Neuronal stem cell (in vitro differentiated cells): ENCODE measurements at regions not wholly inside any gene's neighbourhood (a gene's known extent, or its start where the extent isn't known, plus 50 kb on each side); places are given as distances from the start of the nearest gene placed in this dataset.
A peak's percentile ranks its signal among the peaks of the same experiment; 100 is the strongest.

Experiments used
- DNase-seq: peaks from one replicate; pipeline ENCODE4 v3.0.0-alpha.2; 2013; ENCODE audit warnings: low spot score
- H2AFZ ChIP-seq: one replicate; pipeline ENCODE4 v1.6.1; 2013; ENCODE audit warnings: mild to moderate bottlenecking, low read length, inconsistent platforms
- H2AK5ac ChIP-seq: 2 replicates; pipeline ENCODE4 v1.6.1; 2013; ENCODE audit warnings: low read depth, mild to moderate bottlenecking, inconsistent platforms, low read length, moderate library complexity, mixed read lengths
- H2BK120ac ChIP-seq: 2 replicates; pipeline ENCODE4 v1.6.1; 2013; ENCODE audit warnings: low read depth, mild to moderate bottlenecking, inconsistent platforms, low read length, moderate library complexity, mixed read lengths
- H2BK12ac ChIP-seq: one replicate; pipeline ENCODE4 v1.6.1; 2013; ENCODE audit warnings: low read length, inconsistent platforms
- H2BK15ac ChIP-seq: 2 replicates; pipeline ENCODE4 v1.6.1; 2013; ENCODE audit warnings: mild to moderate bottlenecking, low read length, inconsistent platforms, mixed read lengths
- H2BK5ac ChIP-seq: one replicate; pipeline ENCODE4 v1.6.1; 2013; ENCODE audit warnings: inconsistent platforms, mild to moderate bottlenecking, low read length, moderate library complexity
- H3K14ac ChIP-seq: one replicate; pipeline ENCODE4 v1.6.1; 2013; ENCODE audit warnings: low read length, inconsistent platforms
- H3K18ac ChIP-seq: 2 replicates; pipeline ENCODE4 v1.6.1; 2013; ENCODE audit warnings: low read length, inconsistent platforms
- H3K23ac ChIP-seq: 2 replicates; pipeline ENCODE4 v1.6.1; 2013; ENCODE audit warnings: low read depth, mild to moderate bottlenecking, mixed read lengths, low read length, inconsistent platforms; ENCODE audit not compliant: poor library complexity
- H3K27ac ChIP-seq: replicated peaks from 3 replicates; pipeline ENCODE4 v1.5.1; 2013; ENCODE audit warnings: low read length, inconsistent platforms
- H3K27me3 ChIP-seq, 3 experiments: 2 replicates each; pipeline ENCODE4 v1.6.1; 2013; ENCODE audit warnings: low read length in 3 of 3, mild to moderate bottlenecking in 2 of 3, inconsistent platforms in 1 of 3, low read depth in 1 of 3, mixed read lengths in 1 of 3, moderate library complexity in 1 of 3; ENCODE audit not compliant: control insufficient read depth in 3 of 3, insufficient read depth in 3 of 3
- H3K36me3 ChIP-seq, 2 donors: replicated peaks in 1 of 2; 2 replicates each; pipeline ENCODE4 v1.6.1; 2013; ENCODE audit warnings: low read length in 2 of 2; ENCODE audit not compliant: control insufficient read depth in 2 of 2, insufficient read depth in 2 of 2
- H3K4ac ChIP-seq: 2 replicates; pipeline ENCODE4 v1.6.1; 2013; ENCODE audit warnings: inconsistent platforms, mild to moderate bottlenecking, low read length, moderate library complexity
- H3K4me1 ChIP-seq, 2 donors: 1 replicate in 1 of 2; 2 replicates in 1 of 2; pipeline ENCODE4 v1.6.1; 2013; ENCODE audit warnings: low read length in 2 of 2, low read depth in 1 of 2; ENCODE audit not compliant: control insufficient read depth in 2 of 2, insufficient read depth in 1 of 2
- H3K4me2 ChIP-seq: one replicate; pipeline ENCODE4 v1.6.1; 2013; ENCODE audit warnings: mild to moderate bottlenecking, low read length, inconsistent platforms; ENCODE audit not compliant: insufficient read depth, poor library complexity, severe bottlenecking
- H3K4me3 ChIP-seq, 2 donors: 2 replicates each; pipeline ENCODE4 v1.5.1; 2013; ENCODE audit warnings: low read length in 2 of 2, mild to moderate bottlenecking in 2 of 2, inconsistent platforms in 1 of 2, moderate library complexity in 1 of 2
- H3K79me1 ChIP-seq: one replicate; pipeline ENCODE4 v1.6.1; 2013; ENCODE audit warnings: low read depth, mild to moderate bottlenecking, inconsistent platforms, low read length, moderate library complexity
- H3K9ac ChIP-seq: one replicate; pipeline ENCODE4 v1.6.1; 2013; ENCODE audit warnings: mild to moderate bottlenecking, low read depth, low read length, inconsistent platforms; ENCODE audit not compliant: poor library complexity
- H3K9me3 ChIP-seq, 2 donors: replicated peaks in 1 of 2; 2 replicates each; pipeline versions ENCODE3 to v1.6.1; 2013; ENCODE audit warnings: low read length in 2 of 2, mild to moderate bottlenecking in 2 of 2, inconsistent platforms in 1 of 2, low read depth in 1 of 2, mixed read lengths in 1 of 2, moderate library complexity in 1 of 2; ENCODE audit not compliant: control insufficient read depth in 2 of 2, insufficient read depth in 1 of 2
- H4K8ac ChIP-seq: one replicate; pipeline ENCODE4 v1.6.1; 2013; ENCODE audit warnings: low read depth, mild to moderate bottlenecking, inconsistent platforms, low read length, moderate library complexity
- H4K91ac ChIP-seq: one replicate; pipeline ENCODE4 v1.6.1; 2013; ENCODE audit warnings: low read length, low read depth, mild to moderate bottlenecking, inconsistent platforms; ENCODE audit not compliant: poor library complexity
- WGBS, 2 donors: extraction: QIAGEN DNeasy Blood & Tissue Kit; methylation state at CpG; one replicate each; pipeline ENCODE4 v1.1.7; 2013; ENCODE audit warnings: missing lambda C conversion rate in 2 of 2, mixed read lengths in 1 of 2; ENCODE audit not compliant: insufficient read length in 2 of 2, insufficient replicate concordance in 1 of 2; ENCODE audit errors: extremely low coverage in 2 of 2; 5-methylcytosine and 5-hydroxymethylcytosine counted together

DNA sequence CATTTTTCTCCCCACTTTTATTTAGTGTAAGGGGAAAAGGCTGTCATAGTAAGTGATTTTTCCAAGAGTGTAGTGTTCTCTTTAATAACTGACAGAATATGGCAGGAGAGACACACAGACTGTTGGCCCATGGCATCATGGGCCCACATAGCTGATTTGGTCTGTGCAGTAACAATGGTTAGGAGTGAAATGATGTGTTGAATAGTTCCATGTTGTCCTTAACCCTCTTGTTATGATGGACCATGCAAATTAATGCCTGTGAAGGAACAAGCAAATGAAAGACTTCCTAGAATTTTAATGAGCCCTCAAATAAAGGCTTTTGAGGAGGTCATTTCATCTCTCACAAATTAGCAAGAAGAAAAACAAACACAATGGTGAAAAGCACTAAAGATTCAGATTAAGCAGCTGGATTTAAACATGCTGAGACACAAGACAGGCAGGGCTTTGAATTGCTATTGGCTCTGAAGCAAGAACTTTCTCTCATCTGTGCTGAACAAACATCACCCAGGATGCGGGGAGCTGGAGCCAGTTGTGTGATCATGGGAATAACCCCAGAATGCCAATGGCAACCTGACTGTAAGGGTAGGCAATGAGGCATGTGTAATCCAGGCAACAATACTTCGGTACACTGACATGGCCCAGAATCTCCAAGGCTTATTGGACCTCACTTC is 136.7 kb upstream of the VEPH1 start:
- H3K36me3 ChIP-seq, result no peaks in the 10 kb centered on the region
- H3K79me1 ChIP-seq, result no peaks in the 10 kb centered on the region
- H3K4me3 ChIP-seq, result peak overlapping the region in 1 of 2 donors; percentile 60
- no peak overlapping the region for H3K23ac ChIP-seq
- H2BK12ac ChIP-seq, result no peak overlapping the region
- DNase-seq, result no peak
- H4K91ac ChIP-seq, result no peak overlapping the region
- peak overlapping the region; percentile 99 for H4K8ac ChIP-seq
- peaks cover 0 to 2% of the 10 kb centered on the region in 2 donors for H3K9me3 ChIP-seq
- H2BK120ac ChIP-seq, result no peak overlapping the region
- no peak overlapping the region for H2AK5ac ChIP-seq
- no peak overlapping the region for H3K27ac ChIP-seq
- H3K4me2 ChIP-seq, result no peak overlapping the region
- peaks cover 0 to 2% of the 10 kb centered on the region in 2 donors for H3K4me1 ChIP-seq
- H2BK15ac ChIP-seq, result no peak overlapping the region
- H3K27me3 ChIP-seq, result no peaks in the 10 kb centered on the region
- H3K4ac ChIP-seq, result no peak overlapping the region
- H2AFZ ChIP-seq, result no peak overlapping the region
- no peak overlapping the region for H3K18ac ChIP-seq
- H2BK5ac ChIP-seq, result no peak overlapping the region
- no peak overlapping the region for H3K14ac ChIP-seq
- no peak overlapping the region for H3K9ac ChIP-seq
- no CpG with 5 or more reads among the region's 2 CpGs for WGBS, 2 donors

DNA sequence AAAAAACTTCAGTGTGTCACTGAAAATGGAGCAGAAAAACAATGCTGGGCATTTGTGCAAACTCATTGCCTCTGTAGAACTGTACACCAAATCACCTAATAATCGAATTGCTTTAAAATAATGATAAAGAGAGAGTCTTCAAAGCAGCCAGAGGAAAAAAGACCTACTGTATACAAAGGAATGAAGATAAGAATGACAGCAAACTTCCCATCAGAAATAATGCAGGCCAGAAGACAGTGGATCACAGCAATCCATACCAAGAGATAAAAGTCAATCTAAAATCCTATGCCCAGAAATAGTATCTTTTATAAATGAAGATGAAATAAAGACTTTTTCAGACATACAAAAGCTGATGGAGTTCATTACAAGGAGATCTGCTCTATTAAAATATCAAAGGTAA is 134.7 kb upstream of the VEPH1 start:
- no peaks in the 10 kb centered on the region for H3K79me1 ChIP-seq

DNA sequence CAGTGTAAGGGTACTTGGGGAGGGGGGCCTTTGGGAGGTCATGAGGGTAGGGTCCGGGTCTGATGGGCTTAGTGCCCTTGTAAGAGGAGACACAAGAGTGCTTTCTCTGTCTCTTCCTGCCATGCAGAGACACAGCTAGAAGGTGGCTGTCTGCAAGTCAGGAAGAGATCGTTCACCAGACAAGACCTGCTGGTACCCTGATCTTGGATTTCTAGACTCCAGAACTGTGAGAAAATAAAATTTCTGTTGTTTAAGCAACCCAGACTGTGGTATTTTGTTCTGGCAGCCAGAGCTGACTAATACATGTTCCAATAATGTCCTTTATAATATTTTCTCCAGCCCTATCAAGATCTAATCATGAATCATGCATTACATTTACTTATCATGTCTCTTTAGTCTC is 130.0 kb upstream of the VEPH1 start:
- H3K27ac ChIP-seq, result no peak overlapping the region
- H3K18ac ChIP-seq, result no peak overlapping the region
- H3K4me3 ChIP-seq, result no peak overlapping the region
- H2BK12ac ChIP-seq, result no peak overlapping the region
- no peak overlapping the region for H4K91ac ChIP-seq
- no CpG with 5 or more reads among the region's 2 CpGs for WGBS, 2 donors
- H4K8ac ChIP-seq, result no peak overlapping the region
- H2BK15ac ChIP-seq, result no peak overlapping the region
- no peaks in the 10 kb centered on the region for H3K79me1 ChIP-seq
- H2BK5ac ChIP-seq, result no peak overlapping the region
- no peak overlapping the region for H3K9ac ChIP-seq
- no peak overlapping the region for H3K23ac ChIP-seq
- no peak overlapping the region for H3K4me2 ChIP-seq
- H3K4ac ChIP-seq, result no peak overlapping the region
- peaks cover 0 to 3% of the 10 kb centered on the region in 2 donors for H3K9me3 ChIP-seq
- no peaks in the 10 kb centered on the region for H3K36me3 ChIP-seq
- no peak overlapping the region for H2AFZ ChIP-seq
- H3K14ac ChIP-seq, result no peak overlapping the region
- H2BK120ac ChIP-seq, result no peak overlapping the region
- peaks cover 0 to 21% (median 2%) of the 10 kb centered on the region in 3 experiments for H3K27me3 ChIP-seq
- peaks cover 0 to 2% of the 10 kb centered on the region in 2 donors for H3K4me1 ChIP-seq
- H2AK5ac ChIP-seq, result no peak overlapping the region
- no peak for DNase-seq

More for the DNA sequence above, 134.7 kb upstream of the VEPH1 start:
- Histone ChIP-seq H3K4me3 (no peak overlapping the region), H3K4me1 (peaks cover 0 to 2% of the 10 kb centered on the region in 2 donors), H3K14ac (no peak overlapping the region), H3K4me2 (no peak overlapping the region), H3K9ac (no peak overlapping the region), H2AK5ac (no peak overlapping the region), H4K91ac (no peak overlapping the region), H2BK15ac (no peak overlapping the region), H3K23ac (no peak overlapping the region), H2BK120ac (no peak overlapping the region), H3K27ac (no peak overlapping the region), H3K4ac (no peak overlapping the region), H4K8ac (no peak overlapping the region), H3K27me3 (no peaks in the 10 kb centered on the region), H2BK12ac (no peak overlapping the region), H3K9me3 (no peaks in the 10 kb centered on the region), H3K36me3 (no peaks in the 10 kb centered on the region), H2BK5ac (no peak overlapping the region), H2AFZ (no peak overlapping the region), H3K18ac (no peak overlapping the region)
- no CpG with 5 or more reads among the region's 1 CpG for WGBS, 2 donors
- DNase-seq, result no peak

DNA sequence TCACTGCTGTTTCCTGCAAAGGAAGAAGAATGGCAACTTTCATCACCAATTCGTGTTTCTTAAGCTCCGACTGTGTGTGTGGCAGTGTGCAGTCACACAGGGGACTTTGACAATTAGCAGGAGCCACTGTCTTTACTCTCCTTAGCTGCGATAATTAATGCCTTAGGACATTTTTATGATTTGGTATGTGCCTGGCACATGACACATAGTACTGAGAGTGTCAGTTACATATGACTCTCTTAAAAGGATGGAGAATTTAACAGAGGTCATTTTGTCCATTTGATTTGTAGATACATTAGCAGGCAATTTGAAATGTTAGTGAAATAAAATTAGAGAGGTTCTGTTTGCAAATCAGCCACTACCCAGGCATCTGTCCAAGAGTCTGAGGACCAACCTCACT is 128.9 kb upstream of the VEPH1 start:
- no peak overlapping the region for H3K18ac ChIP-seq
- no peak overlapping the region for H3K27ac ChIP-seq
- peaks cover 0 to 2% of the 10 kb centered on the region in 2 donors for H3K4me1 ChIP-seq
- no peak overlapping the region for H3K4ac ChIP-seq
- no peak overlapping the region for H3K14ac ChIP-seq
- H3K79me1 ChIP-seq, result no peaks in the 10 kb centered on the region
- H2BK15ac ChIP-seq, result no peak overlapping the region
- no peak for DNase-seq
- no peak overlapping the region for H2BK5ac ChIP-seq
- no CpG with 5 or more reads among the region's 3 CpGs for WGBS, 2 donors
- H2BK120ac ChIP-seq, result no peak overlapping the region
- peaks cover 0 to 21% (median 2%) of the 10 kb centered on the region in 3 experiments for H3K27me3 ChIP-seq
- H2AFZ ChIP-seq, result no peak overlapping the region
- no peak overlapping the region for H3K4me3 ChIP-seq
- no peak overlapping the region for H2AK5ac ChIP-seq
- H3K4me2 ChIP-seq, result no peak overlapping the region
- H3K36me3 ChIP-seq, result no peaks in the 10 kb centered on the region
- H3K23ac ChIP-seq, result no peak overlapping the region
- no peak overlapping the region for H4K8ac ChIP-seq
- peaks cover 0 to 3% of the 10 kb centered on the region in 2 donors for H3K9me3 ChIP-seq
- no peak overlapping the region for H3K9ac ChIP-seq
- H2BK12ac ChIP-seq, result no peak overlapping the region
- no peak overlapping the region for H4K91ac ChIP-seq
